ENCODE measurements at regions not wholly inside any gene's neighbourhood (a gene's known extent, or its start where the extent isn't known, plus 50 kb on each side); places are given as distances from the start of the nearest gene placed in this dataset.

GRCh38 chr6:14498748-14499147 is 381.2 kb downstream of the CD83 start:
- TF ChIP-seq POLR2A (IDR thresholded peaks at IDR 0.05; ENCODE audit: low read length) (no peak), GATA1 (IDR thresholded peaks at IDR 0.05; ENCODE audit: low read depth, low read length) (no peak)

Data from erythroblast (primary cell).